Endothelial cell of umbilical vein (primary cell): ENCODE measurements at regions not wholly inside any gene's neighbourhood (a gene's known extent, or its start where the extent isn't known, plus 50 kb on each side); places are given as distances from the start of the nearest gene placed in this dataset.

Experiments
- BruUV-seq: library from RNA; stranded (reverse); fragments of 400-500 nt; replicated peaks from 2 replicates; lab custom pipeline; 2021; lab: Mats Ljungman, UMichigan
- CTCF ChIA-PET: fragments of 300-600, 350-600 bp; sonication (Branson Sonifier 250); formaldehyde crosslinking; loops from one replicate; lab custom pipeline; 2021; ENCODE audit warnings: antibody characterized with exemption, inconsistent platforms; lab: Charles Lee
- POLR2A ChIA-PET: fragments of 300-600, 350-600 bp; sonication (Branson Sonifier 250); formaldehyde crosslinking; loops from one replicate; lab custom pipeline; 2021; ENCODE audit warnings: antibody characterized with exemption, inconsistent platforms; lab: Charles Lee
- DNase-seq: peaks from one replicate; pipeline ENCODE4 v3.0.0-alpha.2; 2011; ENCODE audit warnings: low read depth, low spot score
- FAIRE-seq: peaks from 2 replicates; lab custom pipeline; 2011; peaks lifted over from hg19 to GRCh38; lab: Jason Lieb, UNC
- H2AFZ ChIP-seq: 2 replicates; pipeline ENCODE4 v1.6.0; 2012; ENCODE audit warnings: low read depth, low read length, control low read depth, inconsistent platforms
- H3K27ac ChIP-seq: 2 replicates; pipeline ENCODE4 v1.5.1; 2011; ENCODE audit warnings: low read depth, mild to moderate bottlenecking, control low read depth, low read length, moderate library complexity; ENCODE audit not compliant: insufficient read depth
- H3K27me3 ChIP-seq, 2 experiments: 2 replicates each; pipeline versions ENCODE4 v1.6.0 to v1.6.1; 2011; ENCODE audit warnings: low read length in 2 of 2, mixed read lengths in 1 of 2; ENCODE audit not compliant: control insufficient read depth in 2 of 2, insufficient read depth in 2 of 2
- H3K36me3 ChIP-seq, 2 experiments: 2 replicates in 1 of 2; 3 replicates in 1 of 2; pipeline ENCODE4 v1.5.1; 2011; ENCODE audit warnings: low read length in 2 of 2, mild to moderate bottlenecking in 1 of 2, moderate library complexity in 1 of 2; ENCODE audit not compliant: control insufficient read depth in 2 of 2, insufficient read depth in 2 of 2; ENCODE audit errors: extremely low read depth in 1 of 2
- H3K4me1 ChIP-seq: 3 replicates; pipeline ENCODE4 v1.5.1; 2011; ENCODE audit warnings: mild to moderate bottlenecking, low read length; ENCODE audit not compliant: control insufficient read depth, insufficient read depth; ENCODE audit errors: extremely low read depth
- H3K4me2 ChIP-seq: 2 replicates; pipeline ENCODE4 v1.6.1; 2011; ENCODE audit warnings: low read length, control low read depth, mixed read lengths; ENCODE audit not compliant: insufficient read depth
- H3K4me3 ChIP-seq, 3 experiments: fragments of 200-600 bp in 1 of 3; sonication (generic), shearing (Covaris generic) in 1 of 3; replicated peaks in 1 of 3; 2 replicates each; pipeline ENCODE4 v1.5.1; 2011 to 2016; ENCODE audit warnings: control low read depth in 3 of 3, low read length in 3 of 3, mild to moderate bottlenecking in 2 of 3, inconsistent platforms in 1 of 3, low read depth in 1 of 3, moderate library complexity in 1 of 3; ENCODE audit not compliant: insufficient read depth in 1 of 3
- H3K79me2 ChIP-seq: 2 replicates; pipeline ENCODE4 v1.6.0; 2012; ENCODE audit warnings: low read length, inconsistent platforms; ENCODE audit not compliant: control insufficient read depth, insufficient read depth
- H3K9ac ChIP-seq: replicated peaks from 2 replicates; pipeline ENCODE3; 2011; ENCODE audit warnings: low read length, control low read depth; ENCODE audit not compliant: insufficient read depth; ENCODE audit errors: extremely low read depth
- H3K9me1 ChIP-seq: replicated peaks from 3 replicates; pipeline ENCODE4 v1.6.0; 2011; ENCODE audit warnings: mild to moderate bottlenecking, low read length; ENCODE audit not compliant: control insufficient read depth, insufficient read depth; ENCODE audit errors: extremely low read depth
- H3K9me3 ChIP-seq: replicated peaks from 2 replicates; pipeline ENCODE4 v1.5.1; 2012; ENCODE audit warnings: low read length, inconsistent platforms; ENCODE audit not compliant: control insufficient read depth, insufficient read depth
- H4K20me1 ChIP-seq: replicated peaks from 2 replicates; pipeline ENCODE3; 2011; ENCODE audit warnings: mild to moderate bottlenecking, low read length; ENCODE audit not compliant: control insufficient read depth, insufficient read depth; ENCODE audit errors: extremely low read depth
- CTCF ChIP-seq, 2 donors: IDR thresholded peaks; 1 replicate in 1 of 2; 2 replicates in 1 of 2; pipeline ENCODE4 v1.5.1; 2011; ENCODE audit warnings: low read length in 2 of 2, mild to moderate bottlenecking in 2 of 2, moderate library complexity in 2 of 2, control low read depth in 1 of 2, inconsistent platforms in 1 of 2, low read depth in 1 of 2; ENCODE audit not compliant: insufficient read depth in 1 of 2; ENCODE audit errors: extremely low read depth in 1 of 2
- EZH2 ChIP-seq: IDR thresholded peaks from 2 replicates; pipeline ENCODE4 v1.6.1; 2012; ENCODE audit warnings: borderline replicate concordance, low read depth, mild to moderate bottlenecking, moderate library complexity, low read length, inconsistent platforms; ENCODE audit not compliant: severe bottlenecking
- FOS ChIP-seq: IDR thresholded peaks from 2 replicates; pipeline ENCODE4 v1.6.1; 2011; ENCODE audit warnings: mild to moderate bottlenecking, low read length, moderate library complexity, borderline replicate concordance; ENCODE audit not compliant: insufficient read depth
- GATA2 ChIP-seq: IDR thresholded peaks from 2 replicates; pipeline ENCODE4 v1.7.0; 2011; ENCODE audit warnings: low read depth, mild to moderate bottlenecking, moderate library complexity, mixed read lengths, low read length; ENCODE audit not compliant: insufficient read length, insufficient read depth
- JUN ChIP-seq: IDR thresholded peaks from 2 replicates; pipeline ENCODE4 v1.6.1; 2011; ENCODE audit warnings: borderline replicate concordance, low read depth; ENCODE audit not compliant: insufficient read length, insufficient read depth
- MAX ChIP-seq: IDR thresholded peaks from 2 replicates; pipeline ENCODE4 v1.6.1; 2011; ENCODE audit not compliant: insufficient read depth, insufficient read length
- MYC ChIP-seq: IDR thresholded peaks from one replicate; pipeline ENCODE4 v1.6.1; 2011; ENCODE audit warnings: mild to moderate bottlenecking, low read depth, low read length
- POLR2A ChIP-seq: IDR thresholded peaks from 2 replicates; pipeline ENCODE4 v1.6.1; 2012; ENCODE audit warnings: low read depth, mild to moderate bottlenecking, control low read depth, low read length
- POLR2AphosphoS5 ChIP-seq: IDR thresholded peaks from 2 replicates; pipeline ENCODE4 v1.6.1; 2012; ENCODE audit warnings: low read depth, mild to moderate bottlenecking, control low read depth, low read length, moderate library complexity; ENCODE audit not compliant: insufficient read depth
- dilution Hi-C: fragments of 300-500 bp; cut with MboI; formaldehyde crosslinking; loops from one replicate; pipeline ENCODE4 v1.15.0; 2019; ENCODE audit warnings: low sequenced_read_pairs; ENCODE audit not compliant: extremely low pct_ligation_motif_present
- intact Hi-C: fragments of 100-400 bp; cut with micrococcal nuclease; formaldehyde crosslinking; loops from one replicate; pipeline ENCODE4 v1.10.0; 2022

GRCh38 chr16:52731219-52731875 lies 184.4 kb upstream of the TOX3 start:
- Histone ChIP-seq H3K9me3 (no peaks in the 10 kb centered on the region), H4K20me1 (no peaks in the 10 kb centered on the region), H3K36me3 (no peaks in the 10 kb centered on the region), H3K4me1 (no peaks in the 10 kb centered on the region), H3K27ac (no peak overlapping the region), H3K79me2 (no peaks in the 10 kb centered on the region), H3K4me3 (no peak overlapping the region), H3K4me2 (no peak overlapping the region), H3K9me1 (no peaks in the 10 kb centered on the region), H3K9ac (no peak overlapping the region), H2AFZ (no peak overlapping the region), H3K27me3 (no peaks in the 10 kb centered on the region)
- no TSS peak for BruUV-seq
- CTCF ChIA-PET: no interaction called here
- intact Hi-C loops: no loop called here
- DNase-seq: no peak
- TF ChIP-seq FOS (no peak), MAX (no peak), POLR2A (no peak)
- FAIRE-seq: no peak
- dilution Hi-C loops: no loop called here
- POLR2A ChIA-PET: no interaction called here

GRCh38 chr16:52729731-52730130 lies 182.8 kb upstream of the TOX3 start:
- H3K27me3 ChIP-seq: no peaks in the 10 kb centered on the region
- dilution Hi-C loops: no loop called here
- no peak overlapping the region for H3K4me2 ChIP-seq
- intact Hi-C loops: no loop called here
- H3K36me3 ChIP-seq: no peaks in the 10 kb centered on the region
- no peak overlapping the region for H2AFZ ChIP-seq
- no peaks in the 10 kb centered on the region for H3K4me1 ChIP-seq
- DNase-seq (no peak), FAIRE-seq (no peak)
- H3K9me1 ChIP-seq: no peaks in the 10 kb centered on the region
- no peaks in the 10 kb centered on the region for H4K20me1 ChIP-seq
- H3K27ac ChIP-seq: no peak overlapping the region
- TF ChIP-seq POLR2AphosphoS5 (no peak), FOS (no peak), POLR2A (no peak), EZH2 (no peak), MAX (no peak), GATA2 (no peak), CTCF (IDR thresholded peaks at IDR 0.05; ENCODE audit: extremely low read depth in 1 of 2, insufficient read depth in 1 of 2, low read depth in 1 of 2, low read length in 2 of 2) (no peak), JUN (no peak), MYC (no peak)
- CTCF ChIA-PET: no interaction called here
- BruUV-seq: no TSS peak
- no peak overlapping the region for H3K4me3 ChIP-seq
- H3K9me3 ChIP-seq: no peaks in the 10 kb centered on the region
- H3K9ac ChIP-seq: no peak overlapping the region
- no peaks in the 10 kb centered on the region for H3K79me2 ChIP-seq
- POLR2A ChIA-PET: no interaction called here
